ENCODE measurements at regions not wholly inside any gene's neighbourhood (a gene's known extent, or its start where the extent isn't known, plus 50 kb on each side); places are given as distances from the start of the nearest gene placed in this dataset.
"Not testable (repeated sequence)": the region's sequence is repeated elsewhere in the genome, so short reads cannot be mapped to it uniquely, and the experiment has no call there.

- FAIRE-seq: no peak
Observed at GRCh38 chr1:30081379-30082102, 641.8 kb downstream of the MATN1 start.

GRCh38 chr1:30075916-30076315 lies 647.5 kb downstream of the MATN1 start:
- DNase-seq (ENCODE audit: low spot score); FAIRE-seq: not testable (repeated sequence)

More at GRCh38 chr1:30081379-30082102, 641.8 kb downstream of the MATN1 start:
- no peak for DNase-seq (ENCODE audit: low spot score)

GRCh38 chr1:30068787-30069472 lies 654.5 kb downstream of the MATN1 start:
- FAIRE-seq: no peak
- DNase-seq (ENCODE audit: low spot score): no peak

- DNase-seq (ENCODE audit: low spot score) (no peak), FAIRE-seq (no peak)
Observed at GRCh38 chr1:30064547-30064946, 658.8 kb downstream of the MATN1 start.

- FAIRE-seq: no peak
- no peak for DNase-seq (ENCODE audit: low spot score)
Observed at GRCh38 chr1:30063621-30064280, 659.6 kb downstream of the MATN1 start.

- no peak for FAIRE-seq
- DNase-seq (ENCODE audit: low spot score): no peak
Observed at GRCh38 chr1:30061292-30062220, 661.8 kb downstream of the MATN1 start.

- DNase-seq (ENCODE audit: low spot score) (no peak), FAIRE-seq (no peak)
Observed at GRCh38 chr1:30060738-30061137, 662.6 kb downstream of the MATN1 start.

GRCh38 chr1:30058970-30059369 lies 664.4 kb downstream of the MATN1 start:
- DNase-seq (ENCODE audit: low spot score) (peak; percentile 40), FAIRE-seq (no peak)

GRCh38 chr1:30054126-30054525 lies 669.3 kb downstream of the MATN1 start:
- FAIRE-seq (no peak), DNase-seq (ENCODE audit: low spot score) (no peak)

- no peak for DNase-seq (ENCODE audit: low spot score)
- no peak for FAIRE-seq
Observed at GRCh38 chr1:30052178-30052577, 671.2 kb downstream of the MATN1 start.

GRCh38 chr1:30051777-30052176 lies 671.6 kb downstream of the MATN1 start:
- DNase-seq (ENCODE audit: low spot score) (no peak), FAIRE-seq (no peak)

- DNase-seq (ENCODE audit: low spot score) (no peak), FAIRE-seq (no peak)
Observed at GRCh38 chr1:30049748-30050296, 673.6 kb downstream of the MATN1 start.

GRCh38 chr1:30048905-30049304 lies 674.5 kb downstream of the MATN1 start:
- FAIRE-seq: no peak

GRCh38 chr1:30047576-30047975 lies 675.8 kb downstream of the MATN1 start:
- FAIRE-seq (no peak), DNase-seq (ENCODE audit: low spot score) (no peak)

More at GRCh38 chr1:30048905-30049304, 674.5 kb downstream of the MATN1 start:
- DNase-seq (ENCODE audit: low spot score): no peak

GRCh38 chr1:30046751-30047150 lies 676.6 kb downstream of the MATN1 start:
- FAIRE-seq: no peak
- DNase-seq (ENCODE audit: low spot score): no peak

- DNase-seq (ENCODE audit: low spot score): no peak
Observed at GRCh38 chr1:30045304-30046090, 677.9 kb downstream of the MATN1 start.

GRCh38 chr1:30044656-30045144 lies 678.7 kb downstream of the MATN1 start:
- FAIRE-seq: no peak
- DNase-seq (ENCODE audit: low spot score): no peak

More at GRCh38 chr1:30045304-30046090, 677.9 kb downstream of the MATN1 start:
- no peak for FAIRE-seq

- DNase-seq (ENCODE audit: low spot score) (no peak), FAIRE-seq (no peak)
Observed at GRCh38 chr1:30043731-30044408, 679.5 kb downstream of the MATN1 start.

- FAIRE-seq: no peak
- no peak for DNase-seq (ENCODE audit: low spot score)
Observed at GRCh38 chr1:30043256-30043655, 680.1 kb downstream of the MATN1 start.

Measured in RCC 7860 (cell line).